Adipocyte (in vitro differentiated cells): ENCODE measurements at regions not wholly inside any gene's neighbourhood (a gene's known extent, or its start where the extent isn't known, plus 50 kb on each side); places are given as distances from the start of the nearest gene placed in this dataset.
"Not testable (repeated sequence)": the region's sequence is repeated elsewhere in the genome, so short reads cannot be mapped to it uniquely, and the experiment has no call there.

Experiments used
- DNase-seq: peaks from one replicate; pipeline ENCODE4 v3.0.0-alpha.2; 2015; ENCODE audit warnings: low read depth
- H3K27me3 ChIP-seq: replicated peaks from 2 replicates; pipeline ENCODE4 v1.7.0; 2013; ENCODE audit warnings: mild to moderate bottlenecking, low read length, moderate library complexity; ENCODE audit not compliant: control insufficient read depth, insufficient read depth
- H3K36me3 ChIP-seq: 2 replicates; pipeline ENCODE4 v1.7.0; 2013; ENCODE audit warnings: low read length, mild to moderate bottlenecking, moderate library complexity; ENCODE audit not compliant: control insufficient read depth, insufficient read depth, severe bottlenecking
- H3K4me1 ChIP-seq: 2 replicates; pipeline ENCODE4 v1.7.0; 2013; ENCODE audit warnings: mild to moderate bottlenecking, low read length, moderate library complexity; ENCODE audit not compliant: control insufficient read depth, insufficient read depth
- H3K4me3 ChIP-seq: 2 replicates; pipeline ENCODE4 v1.7.0; 2013; ENCODE audit warnings: mild to moderate bottlenecking, low read length, moderate library complexity
- H3K9ac ChIP-seq: 2 replicates; pipeline ENCODE4 v1.7.0; 2013; ENCODE audit warnings: mild to moderate bottlenecking, low read length, moderate library complexity
- H3K9me3 ChIP-seq: 2 replicates; pipeline ENCODE4 v1.7.0; 2013; ENCODE audit warnings: mild to moderate bottlenecking, low read length, moderate library complexity; ENCODE audit not compliant: control insufficient read depth

- Histone ChIP-seq H3K9ac (no peak overlapping the region), H3K36me3 (no peaks in the 10 kb centered on the region), H3K4me1 (no peaks in the 10 kb centered on the region), H3K9me3 (peaks cover 5% of the 10 kb centered on the region), H3K27me3 (no peaks in the 10 kb centered on the region), H3K4me3 (no peak overlapping the region)
- DNase-seq: no peak
Measured at GRCh38 chr22:49004484-49005399, 822.9 kb downstream of the BRD1 start.

- not testable (repeated sequence) for H3K27me3 ChIP-seq, DNase-seq, H3K4me1 ChIP-seq, H3K9ac ChIP-seq, H3K36me3 ChIP-seq, H3K4me3 ChIP-seq, H3K9me3 ChIP-seq
Measured at GRCh38 chr22:48997605-48998004, 830.1 kb downstream of the BRD1 start.

GRCh38 chr22:48993655-48994054 is 834.0 kb downstream of the BRD1 start:
- DNase-seq: no peak
- Histone ChIP-seq H3K4me3 (no peak overlapping the region), H3K36me3 (no peaks in the 10 kb centered on the region), H3K4me1 (no peaks in the 10 kb centered on the region), H3K9ac (no peak overlapping the region), H3K27me3 (no peaks in the 10 kb centered on the region), H3K9me3 (no peaks in the 10 kb centered on the region)

- no peak overlapping the region for H3K9ac ChIP-seq
- H3K4me1 ChIP-seq: no peaks in the 10 kb centered on the region
- no peak for DNase-seq
- H3K9me3 ChIP-seq: no peaks in the 10 kb centered on the region
- no peak overlapping the region for H3K4me3 ChIP-seq
- H3K27me3 ChIP-seq: peaks cover 13% of the 10 kb centered on the region
- no peaks in the 10 kb centered on the region for H3K36me3 ChIP-seq
Measured at GRCh38 chr22:48984639-48985038, 843.0 kb downstream of the BRD1 start.

- H3K27me3 ChIP-seq: peaks cover 20% of the 10 kb centered on the region
- DNase-seq: no peak
- no peaks in the 10 kb centered on the region for H3K4me1 ChIP-seq
- no peak overlapping the region for H3K9ac ChIP-seq
- no peak overlapping the region for H3K4me3 ChIP-seq
- H3K36me3 ChIP-seq: no peaks in the 10 kb centered on the region
- H3K9me3 ChIP-seq: no peaks in the 10 kb centered on the region
Measured at GRCh38 chr22:48982321-48982905, 845.3 kb downstream of the BRD1 start.

- H3K36me3 ChIP-seq: no peaks in the 10 kb centered on the region
- H3K4me3 ChIP-seq: no peak overlapping the region
- no peak for DNase-seq
- H3K9ac ChIP-seq: no peak overlapping the region
- H3K27me3 ChIP-seq: peaks cover 22% of the 10 kb centered on the region
- H3K9me3 ChIP-seq: no peaks in the 10 kb centered on the region
- no peaks in the 10 kb centered on the region for H3K4me1 ChIP-seq
Measured at GRCh38 chr22:48981371-48982061, 846.2 kb downstream of the BRD1 start.

GRCh38 chr22:48980918-48981317 is 846.8 kb downstream of the BRD1 start:
- no peak for DNase-seq
- Histone ChIP-seq H3K4me1 (no peaks in the 10 kb centered on the region), H3K9ac (no peak overlapping the region)

GRCh38 chr22:48980409-48980808 is 847.3 kb downstream of the BRD1 start:
- no peak overlapping the region for H3K4me3 ChIP-seq
- peaks cover 22% of the 10 kb centered on the region for H3K27me3 ChIP-seq
- H3K9ac ChIP-seq: no peak overlapping the region
- DNase-seq: no peak
- H3K4me1 ChIP-seq: no peaks in the 10 kb centered on the region
- no peaks in the 10 kb centered on the region for H3K9me3 ChIP-seq
- H3K36me3 ChIP-seq: no peaks in the 10 kb centered on the region

More at GRCh38 chr22:48980918-48981317, 846.8 kb downstream of the BRD1 start:
- Histone ChIP-seq H3K27me3 (peaks cover 22% of the 10 kb centered on the region), H3K4me3 (no peak overlapping the region), H3K9me3 (no peaks in the 10 kb centered on the region), H3K36me3 (no peaks in the 10 kb centered on the region)

GRCh38 chr22:48979482-48979881 is 848.2 kb downstream of the BRD1 start:
- DNase-seq: no peak
- no peak overlapping the region for H3K4me3 ChIP-seq
- no peaks in the 10 kb centered on the region for H3K36me3 ChIP-seq
- peaks cover 23% of the 10 kb centered on the region for H3K27me3 ChIP-seq
- no peaks in the 10 kb centered on the region for H3K4me1 ChIP-seq
- no peaks in the 10 kb centered on the region for H3K9me3 ChIP-seq
- H3K9ac ChIP-seq: no peak overlapping the region

- Histone ChIP-seq H3K4me3 (no peak overlapping the region), H3K9me3 (no peaks in the 10 kb centered on the region), H3K27me3 (peaks cover 29% of the 10 kb centered on the region), H3K9ac (no peak overlapping the region), H3K4me1 (no peaks in the 10 kb centered on the region), H3K36me3 (no peaks in the 10 kb centered on the region)
- DNase-seq: no peak
Measured at GRCh38 chr22:48976556-48977535, 850.8 kb downstream of the BRD1 start.
